Activated B cell treated with CpG ODN at 0.5 μM for 24 hours (primary cell): ENCODE measurements at regions not wholly inside any gene's neighbourhood (a gene's known extent, or its start where the extent isn't known, plus 50 kb on each side); places are given as distances from the start of the nearest gene placed in this dataset.

Experiments used
- ATAC-seq: fragments of 200-7000 bp; cut with Tn5 transposase; one replicate; pipeline ENCODE4 v1.10.0; 2021; ENCODE audit warnings: low read depth, mild to moderate bottlenecking, moderate library complexity
- CTCF ChIA-PET: fragments of 350-600 bp; sonication (Branson Sonifier 250); formaldehyde crosslinking; loops from one replicate; lab custom pipeline; 2021; ENCODE audit warnings: antibody characterized with exemption; lab: Charles Lee
- POLR2A ChIA-PET: fragments of 350-600 bp; sonication (Branson Sonifier 250); formaldehyde crosslinking; loops from one replicate; lab custom pipeline; 2021; ENCODE audit warnings: antibody characterized with exemption; lab: Charles Lee
- DNase-seq: peaks from one replicate; pipeline ENCODE4 v3.0.0; 2022
- H3K27ac Mint-ChIP-seq: one replicate; pipeline ENCODE4 v1.8.0; 2020; ENCODE audit warnings: mixed read lengths
- H3K27me3 Mint-ChIP-seq: one replicate; pipeline ENCODE4 v1.8.0; 2021; ENCODE audit warnings: mixed read lengths
- H3K36me3 Mint-ChIP-seq: one replicate; pipeline ENCODE4 v1.8.0; 2021; ENCODE audit warnings: low read depth, mixed read lengths
- H3K4me1 Mint-ChIP-seq: one replicate; pipeline ENCODE4 v1.8.0; 2021; ENCODE audit warnings: mixed read lengths
- H3K4me3 Mint-ChIP-seq: one replicate; pipeline ENCODE4 v1.8.0; 2020; ENCODE audit warnings: mild to moderate bottlenecking, mixed read lengths
- H3K9me3 Mint-ChIP-seq: one replicate; pipeline ENCODE4 v1.8.0; 2020; ENCODE audit warnings: mixed read lengths
- CTCF ChIP-seq: fragments of 200-600 bp; IDR thresholded peaks from one replicate; pipeline ENCODE4 v1.8.0; 2022; ENCODE audit warnings: antibody characterized with exemption, mild to moderate bottlenecking
- intact Hi-C: fragments of 100-400 bp; cut with micrococcal nuclease; formaldehyde crosslinking; loops from one replicate; pipeline ENCODE4 v1.15.1; 2024

- CTCF ChIA-PET, result no interaction called here
- DNase-seq (no peak), ATAC-seq (no peak)
- TF ChIP-seq CTCF, result no peak
- intact Hi-C loops, result no loop called here
- POLR2A ChIA-PET, result no interaction called here
- no peaks in the 10 kb centered on the region for H3K36me3 Mint-ChIP-seq
- no peak overlapping the region for H3K4me3 Mint-ChIP-seq
- H3K9me3 Mint-ChIP-seq, result peaks cover under 1% of the 10 kb centered on the region
- no peak overlapping the region for H3K27ac Mint-ChIP-seq
- H3K27me3 Mint-ChIP-seq, result no peaks in the 10 kb centered on the region
- H3K4me1 Mint-ChIP-seq, result no peaks in the 10 kb centered on the region
Observed at GRCh38 chr20:7656687-7657467, 283.4 kb downstream of the HAO1 start.

- no peak overlapping the region for H3K4me3 Mint-ChIP-seq
- H3K27ac Mint-ChIP-seq, result no peak overlapping the region
- H3K9me3 Mint-ChIP-seq, result peaks cover 3% of the 10 kb centered on the region
- DNase-seq, result no peak
- H3K27me3 Mint-ChIP-seq, result no peaks in the 10 kb centered on the region
- no peak for ATAC-seq
- H3K4me1 Mint-ChIP-seq, result no peaks in the 10 kb centered on the region
- intact Hi-C loops, result no loop called here
- H3K36me3 Mint-ChIP-seq, result no peaks in the 10 kb centered on the region
- TF ChIP-seq CTCF, result no peak
- POLR2A ChIA-PET, result no interaction called here
- CTCF ChIA-PET, result no interaction called here
Observed at GRCh38 chr20:7657569-7657968, 282.7 kb downstream of the HAO1 start.

- Mint-ChIP-seq H3K27ac (no peak overlapping the region), H3K36me3 (no peaks in the 10 kb centered on the region), H3K9me3 (peaks cover 3% of the 10 kb centered on the region), H3K27me3 (no peaks in the 10 kb centered on the region), H3K4me1 (no peaks in the 10 kb centered on the region), H3K4me3 (no peak overlapping the region)
- ChIA-PET POLR2A (no interaction called here), CTCF (no interaction called here)
- DNase-seq, result no peak
- TF ChIP-seq CTCF, result no peak
- ATAC-seq, result no peak
- intact Hi-C loops, result no loop called here
Observed at GRCh38 chr20:7660165-7660564, 280.1 kb downstream of the HAO1 start.

GRCh38 chr20:7665376-7665775, 274.9 kb downstream of the HAO1 start:
- Mint-ChIP-seq H3K36me3 (no peaks in the 10 kb centered on the region), H3K9me3 (peaks cover 3% of the 10 kb centered on the region), H3K27ac (no peak overlapping the region), H3K4me3 (no peak overlapping the region), H3K4me1 (no peaks in the 10 kb centered on the region), H3K27me3 (no peaks in the 10 kb centered on the region)
- DNase-seq, result no peak
- no peak for ATAC-seq
- ChIA-PET CTCF (no interaction called here), POLR2A (no interaction called here)
- TF ChIP-seq CTCF, result no peak
- intact Hi-C loops, result no loop called here

- intact Hi-C loops, result no loop called here
- CTCF ChIA-PET, result no interaction called here
- POLR2A ChIA-PET, result no interaction called here
Observed at GRCh38 chr20:7667194-7667593, 273.1 kb downstream of the HAO1 start.

More at GRCh38 chr20:7667194-7667593, 273.1 kb downstream of the HAO1 start:
- Mint-ChIP-seq H3K36me3 (no peaks in the 10 kb centered on the region), H3K27ac (no peak overlapping the region), H3K4me1 (no peaks in the 10 kb centered on the region), H3K9me3 (no peaks in the 10 kb centered on the region), H3K27me3 (no peaks in the 10 kb centered on the region), H3K4me3 (no peak overlapping the region)
- TF ChIP-seq CTCF, result no peak
- ATAC-seq (no peak), DNase-seq (no peak)
